DOHH2 (cell line): ENCODE measurements at regions not wholly inside any gene's neighbourhood (a gene's known extent, or its start where the extent isn't known, plus 50 kb on each side); places are given as distances from the start of the nearest gene placed in this dataset.
"Not testable (repeated sequence)": the region's sequence is repeated elsewhere in the genome, so short reads cannot be mapped to it uniquely, and the experiment has no call there.

Experiments used
- H3F3A ChIP-seq: fragments of 200-600 bp; sonication (generic), shearing (Covaris generic); 2 replicates; pipeline ENCODE4 v1.6.0; 2016; ENCODE audit warnings: antibody characterized with exemption, mild to moderate bottlenecking; ENCODE audit not compliant: control insufficient read depth, insufficient read depth
- H3K27ac ChIP-seq: fragments of 200-600 bp; sonication (generic); 2 replicates; pipeline ENCODE4 v1.5.1; 2014; ENCODE audit warnings: low read depth, mild to moderate bottlenecking, low read length, moderate library complexity
- H3K27me3 ChIP-seq: fragments of 200-600 bp; sonication (generic); 2 replicates; pipeline ENCODE4 v1.6.1; 2014; ENCODE audit warnings: mild to moderate bottlenecking, low read length, mixed read lengths; ENCODE audit not compliant: control insufficient read depth
- H3K36me3 ChIP-seq: fragments of 200-600 bp; sonication (generic); 2 replicates; pipeline ENCODE4 v1.6.1; 2014; ENCODE audit warnings: mild to moderate bottlenecking, low read length, moderate library complexity, mixed read lengths; ENCODE audit not compliant: control insufficient read depth
- H3K4me1 ChIP-seq: fragments of 200-600 bp; sonication (generic); 2 replicates; pipeline ENCODE4 v1.6.1; 2014; ENCODE audit warnings: mild to moderate bottlenecking, low read length, mixed read lengths; ENCODE audit not compliant: control insufficient read depth
- H3K4me2 ChIP-seq: fragments of 200-600 bp; sonication (generic); 2 replicates; pipeline ENCODE4 v1.6.0; 2014; ENCODE audit warnings: mild to moderate bottlenecking, low read length, moderate library complexity
- H3K4me3 ChIP-seq: fragments of 200-600 bp; sonication (generic); 2 replicates; pipeline ENCODE4 v1.5.1; 2014; ENCODE audit warnings: mild to moderate bottlenecking, low read length, mixed read lengths
- H3K79me2 ChIP-seq: fragments of 200-600 bp; sonication (generic); 2 replicates; pipeline ENCODE4 v1.6.1; 2014; ENCODE audit warnings: mild to moderate bottlenecking, low read length, mixed read lengths; ENCODE audit not compliant: control insufficient read depth
- H3K9me2 ChIP-seq: fragments of 200-600 bp; sonication (generic); replicated peaks from 2 replicates; pipeline ENCODE4 v1.6.1; 2014; ENCODE audit warnings: mild to moderate bottlenecking, low read length, mixed read lengths; ENCODE audit not compliant: control insufficient read depth
- H3K9me3 ChIP-seq: fragments of 200-600 bp; sonication (generic); 2 replicates; pipeline ENCODE4 v1.6.1; 2014; ENCODE audit warnings: antibody characterized with exemption, low read length, mixed read lengths; ENCODE audit not compliant: control insufficient read depth, insufficient read depth
- H4K20me1 ChIP-seq: fragments of 200-600 bp; sonication (generic); 2 replicates; pipeline ENCODE4 v1.6.0; 2014; ENCODE audit warnings: low read depth, mild to moderate bottlenecking, antibody characterized with exemption, low read length, moderate library complexity; ENCODE audit not compliant: control insufficient read depth, insufficient read depth
- EZH2phosphoT487 ChIP-seq: fragments of 200-600 bp; sonication (generic); IDR thresholded peaks from 2 replicates; pipeline ENCODE4 v1.6.1; 2017; ENCODE audit warnings: borderline replicate concordance, mild to moderate bottlenecking, antibody characterized with exemption, low read length, moderate library complexity, mixed read lengths
- TF ChIP-seq, protein P1 (sequence below): fragments of 200-600 bp; sonication (generic); IDR thresholded peaks from one replicate; pipeline ENCODE4 v1.5.1; 2014; ENCODE audit warnings: antibody characterized with exemption, mild to moderate bottlenecking, low read depth, low read length; ENCODE audit not compliant: poor library complexity, severe bottlenecking

DNA sequence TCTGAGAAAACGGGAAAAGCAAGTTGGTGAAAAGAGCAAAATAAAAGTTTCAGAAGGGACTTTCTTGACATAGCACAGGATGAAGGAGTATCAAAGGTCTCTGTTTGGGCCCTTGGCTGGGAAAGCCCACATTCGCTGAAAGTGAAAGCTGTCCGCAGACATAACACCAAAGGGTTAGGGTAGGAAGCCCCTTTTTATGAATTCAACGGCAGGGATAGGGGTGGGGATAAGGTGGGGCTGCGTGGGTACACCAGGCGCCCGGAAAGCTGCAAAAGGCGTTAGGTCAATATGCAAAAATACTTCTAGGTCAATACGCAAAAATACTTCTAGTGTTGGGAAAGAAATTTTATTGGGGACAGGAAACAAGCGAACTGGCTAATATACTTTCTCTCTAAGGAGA lies 135.1 kb downstream of the OR2B2 start:
- Histone ChIP-seq H4K20me1 (no peaks in the 10 kb centered on the region), H3K9me2 (no peaks in the 10 kb centered on the region), H3K4me1 (peaks cover 22% of the 10 kb centered on the region), H3F3A (no peaks in the 10 kb centered on the region), H3K36me3 (no peaks in the 10 kb centered on the region), H3K79me2 (no peaks in the 10 kb centered on the region), H3K27me3 (peaks cover 6% of the 10 kb centered on the region), H3K4me3 (peak overlapping the region; percentile 26; the same call in 1 of the 2 replicates), H3K4me2 (peak overlapping the region; percentile 43), H3K27ac (no peak overlapping the region), H3K9me3 (no peaks in the 10 kb centered on the region)
- TF ChIP-seq EZH2phosphoT487 = no peak
- TF ChIP-seq, protein P1, sequence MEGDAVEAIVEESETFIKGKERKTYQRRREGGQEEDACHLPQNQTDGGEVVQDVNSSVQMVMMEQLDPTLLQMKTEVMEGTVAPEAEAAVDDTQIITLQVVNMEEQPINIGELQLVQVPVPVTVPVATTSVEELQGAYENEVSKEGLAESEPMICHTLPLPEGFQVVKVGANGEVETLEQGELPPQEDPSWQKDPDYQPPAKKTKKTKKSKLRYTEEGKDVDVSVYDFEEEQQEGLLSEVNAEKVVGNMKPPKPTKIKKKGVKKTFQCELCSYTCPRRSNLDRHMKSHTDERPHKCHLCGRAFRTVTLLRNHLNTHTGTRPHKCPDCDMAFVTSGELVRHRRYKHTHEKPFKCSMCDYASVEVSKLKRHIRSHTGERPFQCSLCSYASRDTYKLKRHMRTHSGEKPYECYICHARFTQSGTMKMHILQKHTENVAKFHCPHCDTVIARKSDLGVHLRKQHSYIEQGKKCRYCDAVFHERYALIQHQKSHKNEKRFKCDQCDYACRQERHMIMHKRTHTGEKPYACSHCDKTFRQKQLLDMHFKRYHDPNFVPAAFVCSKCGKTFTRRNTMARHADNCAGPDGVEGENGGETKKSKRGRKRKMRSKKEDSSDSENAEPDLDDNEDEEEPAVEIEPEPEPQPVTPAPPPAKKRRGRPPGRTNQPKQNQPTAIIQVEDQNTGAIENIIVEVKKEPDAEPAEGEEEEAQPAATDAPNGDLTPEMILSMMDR = no peak

DNA sequence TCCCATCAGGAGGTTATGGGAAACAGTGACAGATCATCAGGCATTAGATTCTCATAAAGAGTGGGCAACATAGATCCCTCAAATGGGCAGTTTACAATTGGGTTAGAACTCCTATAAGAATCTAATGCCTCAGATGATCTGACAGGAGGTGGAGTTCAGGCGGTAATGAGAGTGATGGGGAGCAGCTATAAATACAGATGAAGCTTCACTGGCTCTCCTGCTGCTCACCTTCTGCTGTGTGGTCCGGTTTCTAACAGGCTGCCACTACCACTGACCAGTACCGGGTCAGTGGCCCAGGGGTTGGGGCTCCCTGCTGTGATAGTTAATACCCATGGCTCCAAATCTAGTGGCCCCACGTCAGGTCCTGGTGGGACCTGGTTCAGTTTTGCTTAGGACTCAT lies 135.7 kb downstream of the OR2B2 start:
- no peak overlapping the region for H3K27ac ChIP-seq
- H3K4me3 ChIP-seq = no peak overlapping the region
- peaks cover 6% of the 10 kb centered on the region for H3K27me3 ChIP-seq
- no peaks in the 10 kb centered on the region for H3K9me2 ChIP-seq
- no peaks in the 10 kb centered on the region for H4K20me1 ChIP-seq
- H3K4me1 ChIP-seq = peaks cover 23% of the 10 kb centered on the region
- H3K79me2 ChIP-seq = no peaks in the 10 kb centered on the region
- H3K9me3 ChIP-seq = no peaks in the 10 kb centered on the region
- H3F3A ChIP-seq = no peaks in the 10 kb centered on the region
- TF ChIP-seq EZH2phosphoT487 = no peak
- TF ChIP-seq, protein P1 = no peak
- no peak overlapping the region for H3K4me2 ChIP-seq
- H3K36me3 ChIP-seq = no peaks in the 10 kb centered on the region

DNA sequence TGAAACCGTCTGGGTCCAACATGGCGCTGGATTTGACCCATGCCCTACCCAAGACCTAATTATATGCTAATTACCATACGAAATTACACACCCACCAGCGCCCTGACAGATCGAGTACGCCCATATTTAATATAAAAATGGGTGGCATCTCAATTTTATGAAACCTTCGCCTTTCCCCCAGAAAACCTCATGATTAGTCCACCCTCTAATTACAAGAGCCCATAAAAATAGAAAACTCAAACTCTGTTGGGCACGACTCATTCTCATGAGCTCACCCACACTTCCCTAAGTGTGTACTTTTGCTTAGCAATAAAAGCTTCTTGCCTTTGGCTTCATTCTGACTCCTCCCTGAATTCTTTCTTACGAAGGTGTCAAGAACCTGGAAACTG lies 136.4 kb downstream of the OR2B2 start:
- H3K9me2 ChIP-seq = no peaks in the 10 kb centered on the region
- no peaks in the 10 kb centered on the region for H3K9me3 ChIP-seq
- H3K27ac ChIP-seq = no peak overlapping the region
- no peaks in the 10 kb centered on the region for H3K36me3 ChIP-seq
- H3K27me3 ChIP-seq = peaks cover 6% of the 10 kb centered on the region
- H3K4me3 ChIP-seq = no peak overlapping the region
- H3K4me2 ChIP-seq = no peak overlapping the region
- no peak for TF ChIP-seq EZH2phosphoT487
- TF ChIP-seq, protein P1 = no peak
- no peaks in the 10 kb centered on the region for H3K79me2 ChIP-seq
- H4K20me1 ChIP-seq = no peaks in the 10 kb centered on the region
- H3K4me1 ChIP-seq = peaks cover 23% of the 10 kb centered on the region
- no peaks in the 10 kb centered on the region for H3F3A ChIP-seq

DNA sequence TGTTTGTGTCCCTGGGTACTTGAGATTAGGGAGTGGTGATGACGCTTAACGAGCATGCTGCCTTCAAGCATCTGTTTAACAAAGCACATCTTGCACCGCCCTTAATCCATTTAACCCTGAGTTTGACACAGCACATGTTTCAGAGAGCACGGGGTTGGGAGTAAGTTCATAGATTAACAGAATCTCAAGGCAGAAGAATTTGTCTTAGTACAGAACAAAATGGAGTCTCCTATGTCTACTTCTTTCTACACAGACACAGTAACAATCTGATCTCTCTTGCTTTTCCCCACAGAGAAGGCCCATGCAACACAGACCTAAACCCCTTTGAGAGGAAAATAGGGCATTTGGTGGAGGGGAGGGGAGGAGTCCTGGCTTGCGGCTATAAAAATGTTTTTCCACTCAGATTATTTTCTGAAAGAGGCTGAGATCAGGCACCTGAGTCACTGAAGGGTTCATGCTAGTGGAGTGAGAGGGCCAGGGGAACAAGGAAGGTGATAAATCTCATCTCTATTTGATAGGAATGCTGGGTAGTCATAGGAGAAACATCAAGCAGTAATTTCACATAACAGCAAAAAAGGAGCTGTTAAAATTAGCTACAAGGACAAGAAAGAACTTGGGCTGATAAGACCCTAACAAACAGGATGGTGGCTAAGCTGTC lies 136.9 kb downstream of the OR2B2 start:
- H3K4me2 ChIP-seq, H3K9me3 ChIP-seq, H3K27ac ChIP-seq, H4K20me1 ChIP-seq, H3K36me3 ChIP-seq, H3K4me3 ChIP-seq, H3K9me2 ChIP-seq, H3F3A ChIP-seq, H3K27me3 ChIP-seq, H3K79me2 ChIP-seq: not testable (repeated sequence)
- peaks cover 23% of the 10 kb centered on the region for H3K4me1 ChIP-seq

DNA sequence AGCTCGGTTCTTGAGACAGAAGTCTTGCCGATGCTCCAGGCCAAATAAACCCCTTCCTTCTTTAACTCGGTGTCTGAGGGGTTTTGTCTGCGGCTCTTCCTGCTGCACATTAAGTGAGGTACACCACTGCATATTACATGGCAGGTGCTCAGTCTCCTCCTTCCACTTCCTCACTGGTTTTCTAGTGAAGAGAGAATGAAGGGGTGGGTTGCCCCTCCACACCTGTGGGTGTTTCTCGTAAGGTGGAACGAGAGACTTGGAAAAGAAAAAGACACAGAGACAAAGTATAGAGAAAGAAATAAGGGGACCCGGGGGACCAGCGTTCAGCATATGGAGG lies 138.0 kb downstream of the OR2B2 start:
- H4K20me1 ChIP-seq, H3K27ac ChIP-seq, H3K4me2 ChIP-seq, H3K9me3 ChIP-seq, H3K9me2 ChIP-seq, H3K36me3 ChIP-seq, H3K79me2 ChIP-seq, H3K27me3 ChIP-seq, H3K4me3 ChIP-seq, H3F3A ChIP-seq: not testable (repeated sequence)
- peaks cover 23% of the 10 kb centered on the region for H3K4me1 ChIP-seq

DNA sequence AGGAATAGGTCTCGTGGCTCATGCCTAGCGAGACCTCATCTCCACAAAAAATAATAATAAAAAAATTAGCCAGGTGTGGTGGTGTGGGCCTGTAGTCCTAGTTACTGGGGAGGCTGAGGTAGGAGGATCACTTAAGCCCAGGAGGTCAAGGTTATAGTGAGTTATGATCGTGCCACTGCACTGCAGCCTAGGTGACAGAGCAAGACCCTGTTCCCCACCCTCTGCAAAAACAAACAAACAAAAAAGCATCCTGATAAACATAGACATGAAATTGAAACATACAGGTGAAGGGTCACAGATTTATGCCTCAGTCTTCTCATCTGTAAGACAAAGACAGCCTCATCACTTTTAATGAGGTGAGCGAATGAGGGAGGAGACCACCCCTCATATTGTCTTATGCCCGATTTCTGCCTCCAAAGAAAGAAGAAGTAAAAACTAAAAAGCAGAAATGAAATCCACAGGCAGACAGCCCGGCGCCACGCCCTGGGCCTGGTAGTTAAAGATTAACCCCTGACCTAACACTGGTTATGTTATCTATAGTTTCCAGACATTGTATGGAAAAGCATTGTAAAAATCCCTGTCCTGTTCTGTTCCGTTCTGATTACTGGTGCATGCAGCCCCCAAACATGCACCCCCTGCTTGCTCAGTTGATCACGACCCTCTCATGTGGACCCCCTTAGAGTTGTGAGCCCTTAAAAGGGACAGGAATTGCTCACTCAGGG lies 138.5 kb downstream of the OR2B2 start:
- H3F3A ChIP-seq, H3K36me3 ChIP-seq, H3K9me2 ChIP-seq, H3K27ac ChIP-seq, H4K20me1 ChIP-seq, H3K4me2 ChIP-seq, H3K79me2 ChIP-seq, H3K27me3 ChIP-seq, H3K4me3 ChIP-seq, H3K9me3 ChIP-seq: not testable (repeated sequence)
- H3K4me1 ChIP-seq = peaks cover 23% of the 10 kb centered on the region
